Fibroblast of lung (primary cell): ENCODE measurements at regions not wholly inside any gene's neighbourhood (a gene's known extent, or its start where the extent isn't known, plus 50 kb on each side); places are given as distances from the start of the nearest gene placed in this dataset.

Experiments
- DNase-seq, 2 donors: peaks; one replicate each; pipeline versions ENCODE4 v3.0.0 to v3.0.0-alpha.2; 2010; ENCODE audit warnings: low read depth in 2 of 2
- H2AFZ ChIP-seq: 2 replicates; pipeline ENCODE4 v1.5.1; 2012; ENCODE audit warnings: low read length, control low read depth, inconsistent platforms
- H3K27ac ChIP-seq: 2 replicates; pipeline ENCODE4 v1.5.1; 2011; ENCODE audit warnings: low read length, control low read depth; ENCODE audit not compliant: insufficient read depth
- H3K27me3 ChIP-seq: 2 replicates; pipeline ENCODE4 v1.5.1; 2011; ENCODE audit warnings: mild to moderate bottlenecking, low read length; ENCODE audit not compliant: control insufficient read depth, insufficient read depth
- H3K36me3 ChIP-seq: 2 replicates; pipeline ENCODE4 v1.5.1; 2011; ENCODE audit warnings: low read length; ENCODE audit not compliant: control insufficient read depth, insufficient read depth
- H3K4me1 ChIP-seq: 2 replicates; pipeline ENCODE4 v1.5.1; 2011; ENCODE audit warnings: low read length; ENCODE audit not compliant: control insufficient read depth, insufficient read depth; ENCODE audit errors: extremely low read depth
- H3K4me2 ChIP-seq: 2 replicates; pipeline ENCODE4 v1.5.1; 2011; ENCODE audit warnings: low read length, control low read depth; ENCODE audit not compliant: insufficient read depth; ENCODE audit errors: extremely low read depth
- H3K4me3 ChIP-seq, 4 experiments: fragments of 200-600 bp in 1 of 4; sonication (generic) in 1 of 4; replicated peaks in 1 of 4; 2 replicates each; pipeline ENCODE4 v1.5.1; 2011 to 2016; ENCODE audit warnings: low read length in 4 of 4, low read depth in 3 of 4, mild to moderate bottlenecking in 3 of 4, control low read depth in 2 of 4, inconsistent platforms in 1 of 4, mixed read lengths in 1 of 4; ENCODE audit not compliant: insufficient read depth in 1 of 4; ENCODE audit errors: control extremely low read depth in 1 of 4
- H3K79me2 ChIP-seq: 2 replicates; pipeline ENCODE4 v1.5.1; 2012; ENCODE audit warnings: mild to moderate bottlenecking, low read length, inconsistent platforms; ENCODE audit not compliant: control insufficient read depth, insufficient read depth
- H3K9ac ChIP-seq: 2 replicates; pipeline ENCODE4 v1.5.1; 2011; ENCODE audit warnings: mild to moderate bottlenecking, low read length, control low read depth; ENCODE audit not compliant: insufficient read depth
- H3K9me3 ChIP-seq: 2 replicates; pipeline ENCODE4 v1.5.1; 2012; ENCODE audit warnings: low read depth, low read length; ENCODE audit not compliant: control insufficient read depth, insufficient read depth
- H4K20me1 ChIP-seq: 2 replicates; pipeline ENCODE4 v1.5.1; 2011; ENCODE audit warnings: low read length; ENCODE audit not compliant: control insufficient read depth, insufficient read depth; ENCODE audit errors: extremely low read depth
- EZH2 ChIP-seq: IDR thresholded peaks from 2 replicates; pipeline ENCODE4 v1.5.1; 2012; ENCODE audit warnings: low read length, control low read depth, mild to moderate bottlenecking; ENCODE audit errors: missing control alignments
- TF ChIP-seq, protein P1 (sequence below), 2 donors: IDR thresholded peaks in 1 of 2; conservative IDR thresholded peaks in 1 of 2; 1 replicate in 1 of 2; 2 replicates in 1 of 2; pipeline ENCODE4 v1.5.1; 2011 to 2012; ENCODE audit warnings: low read length in 2 of 2, control low read depth in 1 of 2, inconsistent platforms in 1 of 2, low read depth in 1 of 2, mild to moderate bottlenecking in 1 of 2

DNA sequence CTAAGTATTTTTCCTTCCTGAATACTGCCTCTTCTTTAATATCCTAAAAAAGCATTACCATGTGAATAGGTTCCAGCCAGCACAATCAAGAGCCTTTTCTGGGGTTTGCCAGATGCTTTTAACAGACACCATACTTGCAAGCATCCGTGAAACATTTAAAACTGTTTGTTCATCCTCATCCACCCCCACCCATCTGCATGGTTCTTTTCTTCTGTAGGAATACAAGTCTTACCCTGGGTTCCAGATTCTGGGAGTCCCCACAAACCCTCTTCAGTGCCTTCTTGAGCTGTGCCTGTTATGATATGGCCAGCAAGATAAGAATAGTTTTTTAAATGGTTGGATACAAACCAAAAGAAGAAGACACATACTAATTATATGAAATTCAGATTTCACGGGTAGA lies 354.9 kb upstream of the PLXNA2 start:
- Histone ChIP-seq H3K36me3 (no peaks in the 10 kb centered on the region), H2AFZ (no peak overlapping the region), H3K27ac (no peak overlapping the region), H3K9ac (no peak overlapping the region), H3K4me1 (no peaks in the 10 kb centered on the region), H3K9me3 (no peaks in the 10 kb centered on the region), H3K4me3 (no peak overlapping the region), H3K27me3 (no peaks in the 10 kb centered on the region), H3K79me2 (no peaks in the 10 kb centered on the region), H4K20me1 (no peaks in the 10 kb centered on the region), H3K4me2 (no peak overlapping the region)
- TF ChIP-seq EZH2, result no peak
- TF ChIP-seq, protein P1, sequence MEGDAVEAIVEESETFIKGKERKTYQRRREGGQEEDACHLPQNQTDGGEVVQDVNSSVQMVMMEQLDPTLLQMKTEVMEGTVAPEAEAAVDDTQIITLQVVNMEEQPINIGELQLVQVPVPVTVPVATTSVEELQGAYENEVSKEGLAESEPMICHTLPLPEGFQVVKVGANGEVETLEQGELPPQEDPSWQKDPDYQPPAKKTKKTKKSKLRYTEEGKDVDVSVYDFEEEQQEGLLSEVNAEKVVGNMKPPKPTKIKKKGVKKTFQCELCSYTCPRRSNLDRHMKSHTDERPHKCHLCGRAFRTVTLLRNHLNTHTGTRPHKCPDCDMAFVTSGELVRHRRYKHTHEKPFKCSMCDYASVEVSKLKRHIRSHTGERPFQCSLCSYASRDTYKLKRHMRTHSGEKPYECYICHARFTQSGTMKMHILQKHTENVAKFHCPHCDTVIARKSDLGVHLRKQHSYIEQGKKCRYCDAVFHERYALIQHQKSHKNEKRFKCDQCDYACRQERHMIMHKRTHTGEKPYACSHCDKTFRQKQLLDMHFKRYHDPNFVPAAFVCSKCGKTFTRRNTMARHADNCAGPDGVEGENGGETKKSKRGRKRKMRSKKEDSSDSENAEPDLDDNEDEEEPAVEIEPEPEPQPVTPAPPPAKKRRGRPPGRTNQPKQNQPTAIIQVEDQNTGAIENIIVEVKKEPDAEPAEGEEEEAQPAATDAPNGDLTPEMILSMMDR (conservative IDR thresholded peaks at IDR 0.05 in 1 of 2, IDR thresholded peaks at IDR 0.05 in 1 of 2; ENCODE audit: low read depth in 1 of 2, low read length in 2 of 2), result no peak
- no peak for DNase-seq

DNA sequence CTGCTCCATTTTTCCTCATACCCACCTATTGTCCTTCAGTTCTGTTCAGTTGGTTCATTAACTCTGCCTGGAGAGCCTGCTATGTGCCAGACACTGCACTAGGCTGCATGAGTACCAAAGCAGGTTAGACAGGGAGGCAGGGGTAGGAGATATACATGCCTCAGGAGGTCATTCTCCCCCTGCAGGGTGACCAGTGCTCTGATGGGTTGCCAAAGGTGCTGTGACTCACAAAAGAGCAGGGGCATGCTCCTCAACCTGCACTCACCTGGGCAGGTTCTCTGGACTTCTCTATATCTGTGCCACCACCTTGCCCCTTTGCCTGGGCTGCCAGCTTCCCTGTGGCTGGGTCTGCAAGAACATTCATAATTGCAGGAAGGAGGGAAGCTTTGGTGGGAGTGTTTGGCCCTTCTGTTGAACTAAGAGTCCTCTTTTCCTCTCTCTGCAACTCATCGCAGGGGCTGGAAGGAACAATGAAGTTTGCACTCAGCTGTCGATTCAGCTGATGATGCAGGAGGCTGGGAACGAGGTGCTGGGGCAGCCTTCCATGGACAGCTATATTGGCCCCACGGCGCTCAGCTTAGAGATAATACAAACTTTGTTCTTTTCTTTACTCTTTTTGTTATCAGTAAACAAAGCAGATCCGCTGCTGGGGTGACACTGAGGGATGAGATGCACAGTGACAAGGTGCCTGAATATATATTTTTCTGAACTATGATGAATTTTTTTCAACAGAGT lies 356.4 kb upstream of the PLXNA2 start:
- H3K9me3 ChIP-seq, result no peaks in the 10 kb centered on the region
- H3K36me3 ChIP-seq, result no peaks in the 10 kb centered on the region
- H3K4me2 ChIP-seq, result no peak overlapping the region
- no peak overlapping the region for H3K9ac ChIP-seq
- no peaks in the 10 kb centered on the region for H3K27me3 ChIP-seq
- H3K79me2 ChIP-seq, result no peaks in the 10 kb centered on the region
- DNase-seq, result no peak
- H4K20me1 ChIP-seq, result no peaks in the 10 kb centered on the region
- H3K4me3 ChIP-seq, result no peak overlapping the region
- H3K27ac ChIP-seq, result no peak overlapping the region
- no peaks in the 10 kb centered on the region for H3K4me1 ChIP-seq
- no peak overlapping the region for H2AFZ ChIP-seq
- TF ChIP-seq EZH2, result no peak
- TF ChIP-seq, protein P1 (conservative IDR thresholded peaks at IDR 0.05 in 1 of 2, IDR thresholded peaks at IDR 0.05 in 1 of 2; ENCODE audit: low read depth in 1 of 2, low read length in 2 of 2), result no peak

- DNase-seq, result peak; percentile 7 to 18
- H3K9me3 ChIP-seq, result no peaks in the 10 kb centered on the region
- H2AFZ ChIP-seq, result no peak overlapping the region
- no peaks in the 10 kb centered on the region for H3K36me3 ChIP-seq
- H3K4me3 ChIP-seq, result no peak overlapping the region
- no peaks in the 10 kb centered on the region for H4K20me1 ChIP-seq
- H3K79me2 ChIP-seq, result no peaks in the 10 kb centered on the region
- H3K9ac ChIP-seq, result no peak overlapping the region
- no peak overlapping the region for H3K27ac ChIP-seq
- H3K4me2 ChIP-seq, result no peak overlapping the region
- no peaks in the 10 kb centered on the region for H3K4me1 ChIP-seq
- H3K27me3 ChIP-seq, result no peaks in the 10 kb centered on the region
- TF ChIP-seq, protein P1 (conservative IDR thresholded peaks at IDR 0.05 in 1 of 2, IDR thresholded peaks at IDR 0.05 in 1 of 2; ENCODE audit: low read depth in 1 of 2, low read length in 2 of 2), result no peak
- no peak for TF ChIP-seq EZH2
Observed at GRCh38 chr1:208601561-208601960, 357.4 kb upstream of the PLXNA2 start.
